Transverse colon (tissue), 4 donors: ENCODE measurements at regions not wholly inside any gene's neighbourhood (a gene's known extent, or its start where the extent isn't known, plus 50 kb on each side); places are given as distances from the start of the nearest gene placed in this dataset.

ENCODE experiments used
- DNase-seq: peaks from one replicate; pipeline ENCODE4 v3.0.0-alpha.2; 2019
- H3K27ac ChIP-seq, 4 donors: fragments of 200-600 bp; sonication (generic); 2 replicates each; pipeline ENCODE4 v1.5.1; 2016 to 2018; ENCODE audit warnings: inconsistent platforms in 4 of 4
- H3K27me3 ChIP-seq: fragments of 200-600 bp; sonication (generic); 2 replicates; pipeline ENCODE4 v1.5.1; 2017; ENCODE audit warnings: inconsistent platforms
- H3K36me3 ChIP-seq, 4 donors: fragments of 200-600 bp; sonication (generic); 2 replicates each; pipeline ENCODE4 v1.5.1; 2017 to 2019; ENCODE audit warnings: inconsistent platforms in 4 of 4
- H3K4me1 ChIP-seq, 4 donors: fragments of 200-600 bp; sonication (generic); 2 replicates each; pipeline ENCODE4 v1.5.1; 2017 to 2020; ENCODE audit warnings: inconsistent platforms in 4 of 4
- H3K4me3 ChIP-seq, 4 donors: fragments of 200-600 bp; sonication (generic); 1 replicate in 1 of 4; 2 replicates in 3 of 4; pipeline versions ENCODE4 v1.5.1 to v1.6.1; 2017 to 2019; ENCODE audit warnings: inconsistent platforms in 4 of 4
- H3K9me3 ChIP-seq, 2 donors: fragments of 200-600 bp; sonication (generic); 2 replicates each; pipeline ENCODE4 v1.5.1; 2017 to 2019; ENCODE audit warnings: inconsistent platforms in 2 of 2
- EP300 ChIP-seq: sonication (generic); formaldehyde crosslinking; IDR thresholded peaks from one replicate; pipeline ENCODE4 v1.6.1; 2017; ENCODE audit warnings: antibody characterized with exemption, low read depth
- POLR2A ChIP-seq: fragments of 450-650 bp; IDR thresholded peaks from one replicate; pipeline ENCODE4 v1.6.1; 2016; ENCODE audit warnings: antibody characterized with exemption, mild to moderate bottlenecking, moderate library complexity
- POLR2AphosphoS5 ChIP-seq, 3 donors: sonication (generic); formaldehyde crosslinking; IDR thresholded peaks; one replicate each; pipeline ENCODE4 v1.6.1; 2016; ENCODE audit warnings: antibody characterized with exemption in 3 of 3
- WGBS, 2 donors: methylation state at CpG; one replicate each; pipeline ENCODE4 v1.1.5; 2018; ENCODE audit warnings: low coverage in 1 of 2; 5-methylcytosine and 5-hydroxymethylcytosine counted together
- in situ Hi-C, 4 donors: fragments of 200-750 bp; cut with MboI; loops; one replicate each; pipeline versions ENCODE4 v1.15.0 to v1.15.1; 2017; ENCODE audit warnings: low sequenced_read_pairs in 3 of 4, low pct_ligation_motif_present in 1 of 4, low pct_unique_long_range_greater_than_20kb in 1 of 4
- intact Hi-C: fragments of 100-400 bp; cut with DNase I; formaldehyde crosslinking; loops from one replicate; pipeline ENCODE4 v1.15.1; 2023; ENCODE audit warnings: low total_unique reads
- TF ChIP-seq, protein P1 (sequence below), 5 experiments: fragments of 200-600 bp in 3 of 5; fragments of 450-650 bp in 2 of 5; sonication (generic) in 3 of 5; IDR thresholded peaks; 1 replicate in 2 of 5; 2 replicates in 3 of 5; pipeline ENCODE4 v1.5.1; 2016 to 2017; ENCODE audit warnings: antibody characterized with exemption in 5 of 5, inconsistent platforms in 3 of 5, mild to moderate bottlenecking in 2 of 5, moderate library complexity in 1 of 5

DNA sequence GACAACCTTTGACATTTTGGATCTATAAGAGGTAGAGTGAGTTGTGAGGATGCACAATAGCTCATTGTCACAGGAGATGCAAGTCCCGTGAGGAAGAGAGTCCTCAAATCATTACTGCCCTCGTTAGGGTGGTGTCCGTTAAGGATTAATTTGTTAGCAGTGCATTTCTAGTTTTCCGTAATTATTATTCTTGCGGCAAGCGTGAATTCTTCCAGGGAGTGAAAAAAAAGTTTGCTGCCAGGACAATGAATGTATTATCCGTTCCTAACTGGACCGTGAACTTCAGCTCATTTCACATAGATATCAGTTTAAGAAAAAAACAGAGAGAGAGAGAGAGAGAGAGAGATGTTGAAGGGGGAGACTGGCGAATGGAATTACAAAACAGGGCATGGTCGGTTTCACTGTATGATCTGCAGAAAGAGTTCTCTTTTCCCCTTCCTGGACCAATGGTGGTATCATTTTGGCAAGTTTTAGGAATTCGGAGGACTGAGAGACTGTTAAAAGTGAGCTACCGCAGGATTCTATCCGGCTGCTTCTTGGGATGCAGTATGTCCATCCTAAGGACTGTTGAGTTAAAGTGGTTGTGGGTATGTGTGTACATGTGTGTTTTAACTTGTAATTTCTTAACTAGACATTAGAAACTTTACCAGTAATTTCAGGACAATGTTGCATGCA is 216.0 kb upstream of the NFIA start:
- Histone ChIP-seq H3K4me1 (peaks cover 3 to 26% (median 18%) of the 10 kb centered on the region in 4 donors), H3K36me3 (no peaks in the 10 kb centered on the region), H3K9me3 (no peaks in the 10 kb centered on the region), H3K4me3 (no peak overlapping the region), H3K27ac (peak overlapping the region in 3 of 4 donors; percentile 10 to 48 (median 22)), H3K27me3 (no peaks in the 10 kb centered on the region)
- WGBS, 2 donors = 49 to 51% methylated on average over 10 to 13 of the region's 13 CpGs
- DNase-seq = no peak
- intact Hi-C loops (no loop called here), in situ Hi-C loops (loop anchor here in 1 of 4 donors (25.0 kb wide), 1 partner anchor 171 kb away; no protein-coding TSS in a partner anchor)
- TF ChIP-seq EP300 = no peak
- TF ChIP-seq POLR2A = no peak
- TF ChIP-seq POLR2AphosphoS5 (IDR thresholded peaks at IDR 0.05) = no peak
- TF ChIP-seq, protein P1, sequence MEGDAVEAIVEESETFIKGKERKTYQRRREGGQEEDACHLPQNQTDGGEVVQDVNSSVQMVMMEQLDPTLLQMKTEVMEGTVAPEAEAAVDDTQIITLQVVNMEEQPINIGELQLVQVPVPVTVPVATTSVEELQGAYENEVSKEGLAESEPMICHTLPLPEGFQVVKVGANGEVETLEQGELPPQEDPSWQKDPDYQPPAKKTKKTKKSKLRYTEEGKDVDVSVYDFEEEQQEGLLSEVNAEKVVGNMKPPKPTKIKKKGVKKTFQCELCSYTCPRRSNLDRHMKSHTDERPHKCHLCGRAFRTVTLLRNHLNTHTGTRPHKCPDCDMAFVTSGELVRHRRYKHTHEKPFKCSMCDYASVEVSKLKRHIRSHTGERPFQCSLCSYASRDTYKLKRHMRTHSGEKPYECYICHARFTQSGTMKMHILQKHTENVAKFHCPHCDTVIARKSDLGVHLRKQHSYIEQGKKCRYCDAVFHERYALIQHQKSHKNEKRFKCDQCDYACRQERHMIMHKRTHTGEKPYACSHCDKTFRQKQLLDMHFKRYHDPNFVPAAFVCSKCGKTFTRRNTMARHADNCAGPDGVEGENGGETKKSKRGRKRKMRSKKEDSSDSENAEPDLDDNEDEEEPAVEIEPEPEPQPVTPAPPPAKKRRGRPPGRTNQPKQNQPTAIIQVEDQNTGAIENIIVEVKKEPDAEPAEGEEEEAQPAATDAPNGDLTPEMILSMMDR (IDR thresholded peaks at IDR 0.05) = no peak

GRCh38 chr1:60865166-60865565 is 217.2 kb upstream of the NFIA start:
- TF ChIP-seq POLR2A = no peak
- TF ChIP-seq POLR2AphosphoS5 (IDR thresholded peaks at IDR 0.05) = no peak
- no peak for TF ChIP-seq EP300
- TF ChIP-seq, protein P1 (IDR thresholded peaks at IDR 0.05) = no peak
- no peaks in the 10 kb centered on the region for H3K9me3 ChIP-seq
- H3K4me3 ChIP-seq = no peak overlapping the region
- H3K4me1 ChIP-seq = peaks cover 3 to 23% (median 18%) of the 10 kb centered on the region in 4 donors
- H3K36me3 ChIP-seq = no peaks in the 10 kb centered on the region
- in situ Hi-C loops = loop anchor here in 1 of 4 donors (25.0 kb wide), 1 partner anchor 172 kb away; no protein-coding TSS in a partner anchor
- no peak for DNase-seq
- WGBS, 2 donors = 86 to 100% methylated on average over 5 to 8 of the region's 8 CpGs
- intact Hi-C loops = no loop called here
- H3K27ac ChIP-seq = no peak overlapping the region
- no peaks in the 10 kb centered on the region for H3K27me3 ChIP-seq

- TF ChIP-seq POLR2AphosphoS5 (IDR thresholded peaks at IDR 0.05) (no peak), EP300 (no peak), POLR2A (no peak)
- TF ChIP-seq, protein P1 (IDR thresholded peaks at IDR 0.05) = no peak
- WGBS, 2 donors = 83 to 94% methylated on average over 2 to 5 of the region's 5 CpGs
- Histone ChIP-seq H3K9me3 (no peaks in the 10 kb centered on the region), H3K27ac (no peak overlapping the region), H3K36me3 (no peaks in the 10 kb centered on the region), H3K27me3 (no peaks in the 10 kb centered on the region), H3K4me1 (peaks cover 3 to 19% (median 16%) of the 10 kb centered on the region in 4 donors), H3K4me3 (no peak overlapping the region)
- intact Hi-C loops = no loop called here
- no peak for DNase-seq
- in situ Hi-C loops = loop anchor here in 1 of 4 donors (25.0 kb wide), 1 partner anchor 173 kb away; no protein-coding TSS in a partner anchor
Measured at GRCh38 chr1:60864722-60865121, 217.6 kb upstream of the NFIA start.

GRCh38 chr1:60863131-60863530 is 219.2 kb upstream of the NFIA start:
- intact Hi-C loops (no loop called here), in situ Hi-C loops (loop anchor here in 1 of 4 donors (25.0 kb wide), 1 partner anchor 174 kb away; no protein-coding TSS in a partner anchor)
- no peaks in the 10 kb centered on the region for H3K27me3 ChIP-seq
- peaks cover 3 to 19% (median 16%) of the 10 kb centered on the region in 4 donors for H3K4me1 ChIP-seq
- no peak for DNase-seq
- no peak overlapping the region for H3K27ac ChIP-seq
- H3K9me3 ChIP-seq = no peaks in the 10 kb centered on the region
- no peak overlapping the region for H3K4me3 ChIP-seq
- TF ChIP-seq EP300 (no peak), POLR2A (no peak), POLR2AphosphoS5 (IDR thresholded peaks at IDR 0.05) (no peak)
- TF ChIP-seq, protein P1 (IDR thresholded peaks at IDR 0.05) = no peak
- no peaks in the 10 kb centered on the region for H3K36me3 ChIP-seq
- 93 to 100% methylated on average over 1 of the region's 1 CpG for WGBS, 2 donors
